HG02623 (cell line): ENCODE measurements at regions not wholly inside any gene's neighbourhood (a gene's known extent, or its start where the extent isn't known, plus 50 kb on each side); places are given as distances from the start of the nearest gene placed in this dataset.
A peak's percentile ranks its signal among the peaks of the same experiment; 100 is the strongest.
"Not testable (repeated sequence)": the region's sequence is repeated elsewhere in the genome, so short reads cannot be mapped to it uniquely, and the experiment has no call there.

Experiments used
- ATAC-seq: cut with Tn5 transposase; IDR thresholded peaks from one replicate; pipeline ENCODE4 v1.9.1; 2021; ENCODE audit warnings: moderate library complexity; ENCODE audit not compliant: unreplicated experiment

- no peak for ATAC-seq
These were observed 441.7 kb downstream of the TRIB2 start for GRCh38 chr2:13158466-13158865.

GRCh38 chr2:13180729-13181128 is 464.0 kb downstream of the TRIB2 start:
- ATAC-seq, result no peak

GRCh38 chr2:13193075-13193474 is 476.3 kb downstream of the TRIB2 start:
- peak; percentile 47 for ATAC-seq

- peak; percentile 69 for ATAC-seq
These were observed 477.2 kb downstream of the TRIB2 start for GRCh38 chr2:13193900-13194299.

- no peak for ATAC-seq
These were observed 478.5 kb downstream of the TRIB2 start for GRCh38 chr2:13195270-13195669.

- no peak for ATAC-seq
These were observed 480.5 kb downstream of the TRIB2 start for GRCh38 chr2:13197248-13197647.

GRCh38 chr2:13201924-13202323 is 485.2 kb downstream of the TRIB2 start:
- ATAC-seq, result no peak

GRCh38 chr2:13212115-13212514 is 495.4 kb downstream of the TRIB2 start:
- no peak for ATAC-seq

- ATAC-seq, result no peak
These were observed 501.5 kb downstream of the TRIB2 start for GRCh38 chr2:13218205-13218604.

- ATAC-seq, result no peak
These were observed 510.8 kb downstream of the TRIB2 start for GRCh38 chr2:13227578-13227977.

- no peak for ATAC-seq
These were observed 513.5 kb downstream of the TRIB2 start for GRCh38 chr2:13230221-13230620.

GRCh38 chr2:13240061-13240460 is 523.3 kb downstream of the TRIB2 start:
- ATAC-seq, result no peak

GRCh38 chr2:13240789-13241487 is 524.2 kb downstream of the TRIB2 start:
- ATAC-seq, result peak; percentile 66

GRCh38 chr2:13252615-13253014 is 535.9 kb downstream of the TRIB2 start:
- no peak for ATAC-seq

GRCh38 chr2:13255485-13255884 is 538.7 kb downstream of the TRIB2 start:
- no peak for ATAC-seq

- no peak for ATAC-seq
These were observed 543.7 kb downstream of the TRIB2 start for GRCh38 chr2:13260402-13260801.

GRCh38 chr2:13266166-13266565 is 549.4 kb downstream of the TRIB2 start:
- ATAC-seq, result no peak

- no peak for ATAC-seq
These were observed 568.0 kb downstream of the TRIB2 start for GRCh38 chr2:13284688-13285087.

- peak; percentile 47 for ATAC-seq
These were observed 572.6 kb downstream of the TRIB2 start for GRCh38 chr2:13289310-13289709.

GRCh38 chr2:13308478-13308805 is 591.7 kb downstream of the TRIB2 start:
- ATAC-seq, result not testable (repeated sequence)

GRCh38 chr2:13308989-13309388 is 592.3 kb downstream of the TRIB2 start:
- no peak for ATAC-seq

GRCh38 chr2:13332060-13332459 is 615.3 kb downstream of the TRIB2 start:
- ATAC-seq, result no peak

GRCh38 chr2:13334071-13334470 is 617.3 kb downstream of the TRIB2 start:
- ATAC-seq, result not testable (repeated sequence)
